Peyer's patch (tissue), 4 donors: ENCODE measurements at regions not wholly inside any gene's neighbourhood (a gene's known extent, or its start where the extent isn't known, plus 50 kb on each side); places are given as distances from the start of the nearest gene placed in this dataset.

Experiments used
- CTCF ChIP-seq, 6 experiments: fragments of 450-650 bp in 4 of 6; fragments of 200-600 bp in 2 of 6; sonication (generic) in 1 of 6; IDR thresholded peaks; one replicate each; pipeline ENCODE4 v1.5.1; 2017 to 2019; ENCODE audit warnings: antibody characterized with exemption in 6 of 6, mild to moderate bottlenecking in 3 of 6, moderate library complexity in 1 of 6
- POLR2A ChIP-seq, 2 donors: fragments of 450-650 bp; IDR thresholded peaks; one replicate each; pipeline ENCODE4 v1.5.1; 2017; ENCODE audit warnings: antibody characterized with exemption in 2 of 2, mild to moderate bottlenecking in 2 of 2, moderate library complexity in 2 of 2

- TF ChIP-seq POLR2A (IDR thresholded peaks at IDR 0.05) (no peak), CTCF (IDR thresholded peaks at IDR 0.05) (no peak)
Measured at GRCh38 chr3:43999728-44000319, 241.9 kb upstream of the TOPAZ1 start.
